Activated T-cell treated with anti-CD3 and anti-CD28 coated beads, Interleukin-2, amount 50 U/mL, for 1 hour (primary cell): ENCODE measurements at regions not wholly inside any gene's neighbourhood (a gene's known extent, or its start where the extent isn't known, plus 50 kb on each side); places are given as distances from the start of the nearest gene placed in this dataset.
"Not testable (repeated sequence)": the region's sequence is repeated elsewhere in the genome, so short reads cannot be mapped to it uniquely, and the experiment has no call there.

Experiments used
- DNase-seq: peaks from one replicate; pipeline ENCODE4 v3.0.0-alpha.2; 2020

GRCh38 chr18:1425679-1426078, 521.0 kb downstream of the ADCYAP1 start:
- DNase-seq: no peak

GRCh38 chr18:1435487-1435886, 530.8 kb downstream of the ADCYAP1 start:
- no peak for DNase-seq

GRCh38 chr18:1436199-1436598, 531.5 kb downstream of the ADCYAP1 start:
- no peak for DNase-seq

GRCh38 chr18:1438458-1438910, 533.8 kb downstream of the ADCYAP1 start:
- no peak for DNase-seq

GRCh38 chr18:1438967-1439366, 534.3 kb downstream of the ADCYAP1 start:
- no peak for DNase-seq

GRCh38 chr18:1444062-1444461, 539.4 kb downstream of the ADCYAP1 start:
- DNase-seq: not testable (repeated sequence)

- no peak for DNase-seq
These were observed 542.1 kb downstream of the ADCYAP1 start for GRCh38 chr18:1446765-1447164.

GRCh38 chr18:1452821-1453220, 548.1 kb downstream of the ADCYAP1 start:
- no peak for DNase-seq

- DNase-seq: no peak
These were observed 550.9 kb downstream of the ADCYAP1 start for GRCh38 chr18:1455605-1456004.

GRCh38 chr18:1458547-1458946, 553.9 kb downstream of the ADCYAP1 start:
- DNase-seq: no peak

GRCh38 chr18:1463981-1464380, 559.3 kb downstream of the ADCYAP1 start:
- DNase-seq: no peak

- DNase-seq: no peak
These were observed 560.0 kb downstream of the ADCYAP1 start for GRCh38 chr18:1464444-1465217.

- no peak for DNase-seq
These were observed 561.4 kb downstream of the ADCYAP1 start for GRCh38 chr18:1466035-1466434.

- no peak for DNase-seq
These were observed 562.8 kb downstream of the ADCYAP1 start for GRCh38 chr18:1467461-1467964.

- DNase-seq: no peak
These were observed 563.9 kb downstream of the ADCYAP1 start for GRCh38 chr18:1468550-1468949.

- DNase-seq: no peak
These were observed 571.2 kb downstream of the ADCYAP1 start for GRCh38 chr18:1475867-1476266.

- DNase-seq: no peak
These were observed 575.6 kb downstream of the ADCYAP1 start for GRCh38 chr18:1480309-1480708.

- DNase-seq: no peak
These were observed 576.9 kb downstream of the ADCYAP1 start for GRCh38 chr18:1481577-1481976.

- no peak for DNase-seq
These were observed 578.7 kb downstream of the ADCYAP1 start for GRCh38 chr18:1483385-1483784.

- no peak for DNase-seq
These were observed 582.8 kb downstream of the ADCYAP1 start for GRCh38 chr18:1487457-1487856.

- no peak for DNase-seq
These were observed 583.7 kb downstream of the ADCYAP1 start for GRCh38 chr18:1488394-1488793.

GRCh38 chr18:1488957-1489356, 584.3 kb downstream of the ADCYAP1 start:
- DNase-seq: no peak

GRCh38 chr18:1495387-1495786, 590.7 kb downstream of the ADCYAP1 start:
- no peak for DNase-seq

- DNase-seq: no peak
These were observed 591.4 kb downstream of the ADCYAP1 start for GRCh38 chr18:1496096-1496495.

- DNase-seq: no peak
These were observed 593.5 kb downstream of the ADCYAP1 start for GRCh38 chr18:1498216-1498615.
